ENCODE measurements at regions not wholly inside any gene's neighbourhood (a gene's known extent, or its start where the extent isn't known, plus 50 kb on each side); places are given as distances from the start of the nearest gene placed in this dataset.

DNA sequence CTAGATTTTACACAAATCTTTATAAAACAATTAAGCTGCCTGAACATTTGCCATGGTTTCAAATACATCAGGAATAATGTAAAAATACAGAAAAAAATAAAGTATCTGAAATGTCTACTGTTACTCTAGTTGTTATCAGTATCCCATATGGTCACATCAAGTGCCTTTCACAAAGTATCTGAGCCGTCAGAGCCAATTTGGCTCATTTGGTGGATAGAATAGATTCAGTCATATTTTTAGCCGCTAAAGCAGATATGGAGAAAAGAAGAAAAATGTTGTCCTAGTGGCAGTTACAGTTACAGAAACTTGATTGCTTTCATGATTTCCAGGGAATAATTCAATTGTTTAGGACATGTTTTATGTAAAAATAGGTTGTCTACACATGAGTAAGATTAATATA lies 641.1 kb downstream of the RAPGEF2 start:
- TF ChIP-seq CTCF (IDR thresholded peaks at IDR 0.05): no peak
- intact Hi-C loops (cut with DNase I, micrococcal nuclease): no loop called here
- no peak for ATAC-seq

GRCh38 chr4:159747983-159748382 lies 645.1 kb downstream of the RAPGEF2 start:
- intact Hi-C loops (cut with DNase I, micrococcal nuclease): no loop called here
- Histone ChIP-seq H3K36me3 (ENCODE audit: low read depth) (no peaks in the 10 kb centered on the region), H3K9me3 (no peaks in the 10 kb centered on the region), H3K4me3 (no peak overlapping the region), H3K4me1 (ENCODE audit: low read depth) (no peaks in the 10 kb centered on the region)
- ATAC-seq (no peak), DNase-seq (no peak)
- no peak for TF ChIP-seq CTCF (IDR thresholded peaks at IDR 0.05)

More for the DNA sequence above, 641.1 kb downstream of the RAPGEF2 start:
- H3K9me3 ChIP-seq: no peaks in the 10 kb centered on the region
- no peak overlapping the region for H3K4me3 ChIP-seq
- no peak for DNase-seq
- no peaks in the 10 kb centered on the region for H3K4me1 ChIP-seq (ENCODE audit: low read depth)
- H3K36me3 ChIP-seq (ENCODE audit: low read depth): no peaks in the 10 kb centered on the region

DNA sequence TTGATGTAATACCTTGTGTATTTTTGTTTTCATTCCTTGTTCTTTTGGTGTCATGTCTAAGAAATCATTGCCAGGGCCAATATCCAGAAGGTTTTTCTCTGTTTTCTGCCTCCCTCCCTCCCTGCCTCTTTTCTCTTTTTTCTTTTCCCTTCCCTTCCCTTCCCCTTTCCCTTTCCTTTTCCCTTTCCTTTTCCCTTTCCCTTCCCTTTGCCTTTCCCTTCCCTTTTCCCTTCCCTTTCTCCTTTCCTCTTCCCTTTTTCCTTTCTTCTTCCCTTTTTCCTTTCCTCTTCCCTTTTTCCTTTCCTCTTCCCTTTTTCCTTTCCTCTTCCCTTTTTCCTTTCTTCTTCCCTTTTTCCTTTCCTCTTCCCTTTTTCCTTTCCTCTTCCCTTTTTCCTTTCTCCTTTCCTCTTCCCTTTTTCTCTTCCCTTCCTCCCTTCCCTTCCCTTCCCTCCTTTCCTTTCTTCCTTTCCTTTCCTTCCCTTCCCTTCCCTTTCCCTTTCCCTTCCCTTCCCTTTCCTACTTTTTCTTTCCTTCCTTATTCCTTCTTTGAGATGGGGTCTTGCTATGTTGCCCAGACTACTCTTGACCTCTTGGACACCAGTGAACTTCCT lies 646.1 kb downstream of the RAPGEF2 start:
- ATAC-seq: no peak
- no peaks in the 10 kb centered on the region for H3K4me1 ChIP-seq (ENCODE audit: low read depth)
- no peaks in the 10 kb centered on the region for H3K9me3 ChIP-seq
- intact Hi-C loops (cut with DNase I, micrococcal nuclease): no loop called here
- no peak for DNase-seq
- no peaks in the 10 kb centered on the region for H3K36me3 ChIP-seq (ENCODE audit: low read depth)
- no peak overlapping the region for H3K4me3 ChIP-seq
- TF ChIP-seq CTCF (IDR thresholded peaks at IDR 0.05): no peak

GRCh38 chr4:159757499-159757898 lies 654.6 kb downstream of the RAPGEF2 start:
- intact Hi-C loops (cut with DNase I, micrococcal nuclease): no loop called here
- H3K9me3 ChIP-seq: no peaks in the 10 kb centered on the region
- no peaks in the 10 kb centered on the region for H3K36me3 ChIP-seq (ENCODE audit: low read depth)
- no peak for TF ChIP-seq CTCF (IDR thresholded peaks at IDR 0.05)
- ATAC-seq: no peak
- DNase-seq: no peak
- no peaks in the 10 kb centered on the region for H3K4me1 ChIP-seq (ENCODE audit: low read depth)
- H3K4me3 ChIP-seq: no peak overlapping the region

DNA sequence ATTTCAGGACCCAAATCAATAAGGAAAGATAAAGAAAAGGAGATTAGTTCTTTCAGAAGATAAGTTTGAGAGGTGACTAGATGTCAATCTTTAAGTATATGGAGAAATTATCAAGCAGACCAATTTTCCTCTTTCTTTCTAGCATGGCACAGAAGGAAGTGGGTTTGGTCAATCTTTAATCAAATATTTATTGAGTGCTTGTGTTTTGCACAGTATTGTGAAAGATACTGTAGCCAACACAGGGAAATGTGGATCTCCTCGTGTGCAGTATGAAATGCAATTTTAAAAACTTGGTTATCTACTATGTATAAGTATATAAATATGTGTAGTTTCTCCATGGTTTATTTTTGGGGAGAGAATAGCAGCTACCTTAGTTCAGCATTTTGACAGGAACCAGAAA lies 655.2 kb downstream of the RAPGEF2 start:
- DNase-seq: no peak
- H3K4me1 ChIP-seq (ENCODE audit: low read depth): no peaks in the 10 kb centered on the region
- no peak for ATAC-seq
- H3K36me3 ChIP-seq (ENCODE audit: low read depth): no peaks in the 10 kb centered on the region
- TF ChIP-seq CTCF (IDR thresholded peaks at IDR 0.05): no peak
- intact Hi-C loops (cut with DNase I, micrococcal nuclease): no loop called here
- H3K4me3 ChIP-seq: no peak overlapping the region
- no peaks in the 10 kb centered on the region for H3K9me3 ChIP-seq

GRCh38 chr4:159762672-159763071 lies 659.8 kb downstream of the RAPGEF2 start:
- ATAC-seq: no peak
- no peak for DNase-seq
- no peaks in the 10 kb centered on the region for H3K36me3 ChIP-seq (ENCODE audit: low read depth)
- H3K4me1 ChIP-seq (ENCODE audit: low read depth): no peaks in the 10 kb centered on the region
- intact Hi-C loops (cut with DNase I, micrococcal nuclease): no loop called here
- TF ChIP-seq CTCF (IDR thresholded peaks at IDR 0.05): no peak
- no peaks in the 10 kb centered on the region for H3K9me3 ChIP-seq
- H3K4me3 ChIP-seq: no peak overlapping the region

Measured in mucosa of descending colon (tissue), 3 donors.